ENCODE measurements at regions not wholly inside any gene's neighbourhood (a gene's known extent, or its start where the extent isn't known, plus 50 kb on each side); places are given as distances from the start of the nearest gene placed in this dataset.

GRCh38 chr6:8574311-8574710 lies 139.0 kb upstream of the SLC35B3 start:
- H3K9me3 Mint-ChIP-seq (ENCODE audit: low read depth): no peaks in the 10 kb centered on the region
- no peak overlapping the region for H3K27ac Mint-ChIP-seq
- H3K4me1 Mint-ChIP-seq (ENCODE audit: low read depth): no peaks in the 10 kb centered on the region
- H3K4me3 Mint-ChIP-seq: no peak overlapping the region
- no peaks in the 10 kb centered on the region for H3K27me3 Mint-ChIP-seq
- no peaks in the 10 kb centered on the region for H3K36me3 Mint-ChIP-seq

GRCh38 chr6:8570256-8570920 lies 135.0 kb upstream of the SLC35B3 start:
- H3K36me3 Mint-ChIP-seq: no peaks in the 10 kb centered on the region
- no peaks in the 10 kb centered on the region for H3K27me3 Mint-ChIP-seq
- H3K4me3 Mint-ChIP-seq: no peak overlapping the region
- no peak overlapping the region for H3K27ac Mint-ChIP-seq
- H3K4me1 Mint-ChIP-seq (ENCODE audit: low read depth): no peaks in the 10 kb centered on the region
- H3K9me3 Mint-ChIP-seq (ENCODE audit: low read depth): no peaks in the 10 kb centered on the region

GRCh38 chr6:8562125-8562524 lies 126.8 kb upstream of the SLC35B3 start:
- Mint-ChIP-seq H3K27me3 (no peaks in the 10 kb centered on the region), H3K4me3 (no peak overlapping the region), H3K27ac (no peak overlapping the region), H3K36me3 (no peaks in the 10 kb centered on the region), H3K4me1 (ENCODE audit: low read depth) (no peaks in the 10 kb centered on the region), H3K9me3 (ENCODE audit: low read depth) (no peaks in the 10 kb centered on the region)

- no peaks in the 10 kb centered on the region for H3K36me3 Mint-ChIP-seq
- no peaks in the 10 kb centered on the region for H3K27me3 Mint-ChIP-seq
- no peaks in the 10 kb centered on the region for H3K9me3 Mint-ChIP-seq (ENCODE audit: low read depth)
Observed at GRCh38 chr6:8558953-8559352, 123.6 kb upstream of the SLC35B3 start.

GRCh38 chr6:8557014-8557748 lies 121.8 kb upstream of the SLC35B3 start:
- Mint-ChIP-seq H3K36me3 (no peaks in the 10 kb centered on the region), H3K4me3 (no peak overlapping the region), H3K9me3 (ENCODE audit: low read depth) (no peaks in the 10 kb centered on the region), H3K27me3 (no peaks in the 10 kb centered on the region), H3K27ac (no peak overlapping the region), H3K4me1 (ENCODE audit: low read depth) (no peaks in the 10 kb centered on the region)

More at GRCh38 chr6:8558953-8559352, 123.6 kb upstream of the SLC35B3 start:
- Mint-ChIP-seq H3K4me1 (ENCODE audit: low read depth) (no peaks in the 10 kb centered on the region), H3K27ac (no peak overlapping the region), H3K4me3 (no peak overlapping the region)

GRCh38 chr6:8556370-8557013 lies 121.1 kb upstream of the SLC35B3 start:
- H3K36me3 Mint-ChIP-seq: no peaks in the 10 kb centered on the region
- H3K4me3 Mint-ChIP-seq: no peak overlapping the region
- no peak overlapping the region for H3K27ac Mint-ChIP-seq
- H3K9me3 Mint-ChIP-seq (ENCODE audit: low read depth): no peaks in the 10 kb centered on the region
- H3K27me3 Mint-ChIP-seq: peaks cover 1% of the 10 kb centered on the region
- H3K4me1 Mint-ChIP-seq (ENCODE audit: low read depth): no peaks in the 10 kb centered on the region

- Mint-ChIP-seq H3K4me1 (ENCODE audit: low read depth) (no peaks in the 10 kb centered on the region), H3K27ac (no peak overlapping the region), H3K27me3 (peaks cover 2% of the 10 kb centered on the region), H3K36me3 (no peaks in the 10 kb centered on the region), H3K4me3 (no peak overlapping the region), H3K9me3 (ENCODE audit: low read depth) (no peaks in the 10 kb centered on the region)
Observed at GRCh38 chr6:8551993-8552392, 116.6 kb upstream of the SLC35B3 start.

GRCh38 chr6:8551386-8551785 lies 116.0 kb upstream of the SLC35B3 start:
- Mint-ChIP-seq H3K9me3 (ENCODE audit: low read depth) (no peaks in the 10 kb centered on the region), H3K27me3 (peaks cover 4% of the 10 kb centered on the region), H3K36me3 (no peaks in the 10 kb centered on the region), H3K4me3 (no peak overlapping the region), H3K4me1 (ENCODE audit: low read depth) (no peaks in the 10 kb centered on the region), H3K27ac (no peak overlapping the region)

GRCh38 chr6:8549074-8549790 lies 113.9 kb upstream of the SLC35B3 start:
- H3K27me3 Mint-ChIP-seq: peaks cover 5% of the 10 kb centered on the region
- no peak overlapping the region for H3K27ac Mint-ChIP-seq
- no peaks in the 10 kb centered on the region for H3K36me3 Mint-ChIP-seq
- H3K9me3 Mint-ChIP-seq (ENCODE audit: low read depth): no peaks in the 10 kb centered on the region
- H3K4me3 Mint-ChIP-seq: no peak overlapping the region
- no peaks in the 10 kb centered on the region for H3K4me1 Mint-ChIP-seq (ENCODE audit: low read depth)

GRCh38 chr6:8546496-8546895 lies 111.2 kb upstream of the SLC35B3 start:
- Mint-ChIP-seq H3K27me3 (peaks cover 4% of the 10 kb centered on the region), H3K4me1 (ENCODE audit: low read depth) (no peaks in the 10 kb centered on the region), H3K9me3 (ENCODE audit: low read depth) (no peaks in the 10 kb centered on the region), H3K4me3 (no peak overlapping the region), H3K36me3 (no peaks in the 10 kb centered on the region), H3K27ac (no peak overlapping the region)

- no peaks in the 10 kb centered on the region for H3K4me1 Mint-ChIP-seq (ENCODE audit: low read depth)
- no peak overlapping the region for H3K4me3 Mint-ChIP-seq
- peaks cover 3% of the 10 kb centered on the region for H3K27me3 Mint-ChIP-seq
- H3K36me3 Mint-ChIP-seq: no peaks in the 10 kb centered on the region
- H3K27ac Mint-ChIP-seq: no peak overlapping the region
- H3K9me3 Mint-ChIP-seq (ENCODE audit: low read depth): peaks cover 8% of the 10 kb centered on the region
Observed at GRCh38 chr6:8545336-8545735, 110.0 kb upstream of the SLC35B3 start.

GRCh38 chr6:8543714-8544113 lies 108.4 kb upstream of the SLC35B3 start:
- Mint-ChIP-seq H3K9me3 (ENCODE audit: low read depth) (peaks cover 12% of the 10 kb centered on the region), H3K27me3 (peaks cover 3% of the 10 kb centered on the region), H3K4me1 (ENCODE audit: low read depth) (no peaks in the 10 kb centered on the region), H3K4me3 (no peak overlapping the region), H3K27ac (no peak overlapping the region), H3K36me3 (no peaks in the 10 kb centered on the region)

GRCh38 chr6:8539453-8539852 lies 104.1 kb upstream of the SLC35B3 start:
- Mint-ChIP-seq H3K36me3 (peaks cover 2% of the 10 kb centered on the region), H3K27me3 (peaks cover 1% of the 10 kb centered on the region), H3K4me1 (ENCODE audit: low read depth) (no peaks in the 10 kb centered on the region), H3K9me3 (ENCODE audit: low read depth) (peaks cover 15% of the 10 kb centered on the region), H3K4me3 (no peak overlapping the region), H3K27ac (no peak overlapping the region)

GRCh38 chr6:8536122-8536521 lies 100.8 kb upstream of the SLC35B3 start:
- peaks cover 15% of the 10 kb centered on the region for H3K9me3 Mint-ChIP-seq (ENCODE audit: low read depth)
- no peaks in the 10 kb centered on the region for H3K27me3 Mint-ChIP-seq
- no peak overlapping the region for H3K27ac Mint-ChIP-seq
- peaks cover 2% of the 10 kb centered on the region for H3K36me3 Mint-ChIP-seq
- H3K4me3 Mint-ChIP-seq: no peak overlapping the region
- no peaks in the 10 kb centered on the region for H3K4me1 Mint-ChIP-seq (ENCODE audit: low read depth)

GRCh38 chr6:8535519-8535918 lies 100.2 kb upstream of the SLC35B3 start:
- Mint-ChIP-seq H3K4me3 (no peak overlapping the region), H3K9me3 (ENCODE audit: low read depth) (peaks cover 9% of the 10 kb centered on the region), H3K36me3 (peaks cover 2% of the 10 kb centered on the region), H3K4me1 (ENCODE audit: low read depth) (no peaks in the 10 kb centered on the region), H3K27ac (no peak overlapping the region), H3K27me3 (no peaks in the 10 kb centered on the region)

Measured in activated naive CD8-positive, alpha-beta T cell (primary cell).